SK-N-SH (cell line): ENCODE measurements at regions not wholly inside any gene's neighbourhood (a gene's known extent, or its start where the extent isn't known, plus 50 kb on each side); places are given as distances from the start of the nearest gene placed in this dataset.

ENCODE experiments used
- CTCF ChIA-PET: fragments of 300-600, 350-600 bp; formaldehyde crosslinking; extraction: SDS; loops from one replicate; lab custom pipeline; 2021; lab: Yijun Ruan, JAX
- POLR2A ChIA-PET: fragments of 350-600 bp; sonication (Branson Sonifier 250); formaldehyde crosslinking; extraction: SDS; loops from one replicate; lab custom pipeline; 2020; ENCODE audit warnings: antibody characterized with exemption, inconsistent platforms; lab: Yijun Ruan, JAX
- DNase-seq: peaks from one replicate; pipeline ENCODE4 v3.0.0; 2012
- H2AFZ ChIP-seq: fragments of 200-600 bp; sonication (generic); 2 replicates; pipeline ENCODE4 v1.8.1; 2016; ENCODE audit warnings: antibody characterized with exemption, mild to moderate bottlenecking, low read depth
- H3F3A ChIP-seq: fragments of 200-600 bp; sonication (generic); replicated peaks from 2 replicates; pipeline ENCODE3; 2016; ENCODE audit warnings: antibody characterized with exemption, mild to moderate bottlenecking; ENCODE audit not compliant: insufficient read depth
- H3K27ac ChIP-seq, 2 experiments: fragments of 200-500 bp in 1 of 2; fragments of 200-600 bp in 1 of 2; sonication (Bioruptor generic) in 1 of 2; sonication (generic), shearing (Covaris generic) in 1 of 2; 2 replicates each; pipeline versions ENCODE4 v1.5.1 to v1.6.1; 2014 to 2016; ENCODE audit warnings: low read depth in 2 of 2, inconsistent platforms in 1 of 2, low read length in 1 of 2, mild to moderate bottlenecking in 1 of 2, mixed read lengths in 1 of 2
- H3K27me3 ChIP-seq: fragments of 200-600 bp; sonication (generic), shearing (Covaris generic); 2 replicates; pipeline ENCODE4 v1.6.1; 2016; ENCODE audit warnings: mixed run types; ENCODE audit not compliant: insufficient read depth
- H3K36me3 ChIP-seq, 2 experiments: fragments of 200-500 bp in 1 of 2; fragments of 200-600 bp in 1 of 2; sonication (Bioruptor generic) in 1 of 2; sonication (generic) in 1 of 2; replicated peaks in 1 of 2; 2 replicates each; pipeline versions ENCODE3 to v1.5.1; 2014 to 2016; ENCODE audit warnings: low read length in 1 of 2, mild to moderate bottlenecking in 1 of 2; ENCODE audit not compliant: insufficient read depth in 2 of 2, control insufficient read depth in 1 of 2
- H3K4me1 ChIP-seq, 2 experiments: fragments of 200-500 bp in 1 of 2; fragments of 200-600 bp in 1 of 2; sonication (Bioruptor generic) in 1 of 2; sonication (generic), shearing (Covaris generic) in 1 of 2; 2 replicates each; pipeline versions ENCODE4 v1.5.1 to v1.6.1; 2014 to 2016; ENCODE audit warnings: low read depth in 1 of 2, low read length in 1 of 2, mixed run types in 1 of 2; ENCODE audit not compliant: insufficient read depth in 2 of 2, control insufficient read depth in 1 of 2
- H3K4me2 ChIP-seq: fragments of 200-600 bp; sonication (generic), shearing (Covaris generic); 2 replicates; pipeline ENCODE4 v1.6.1; 2017; ENCODE audit warnings: mixed run types
- H3K4me3 ChIP-seq, 2 experiments: fragments of 200-500 bp in 1 of 2; fragments of 200-600 bp in 1 of 2; sonication (Bioruptor generic) in 1 of 2; sonication (generic), shearing (Covaris generic) in 1 of 2; 2 replicates each; pipeline versions ENCODE4 v1.5.1 to v1.8.1; 2014 to 2016; ENCODE audit warnings: low read depth in 2 of 2, inconsistent platforms in 1 of 2, low read length in 1 of 2, mild to moderate bottlenecking in 1 of 2, mixed read lengths in 1 of 2, moderate library complexity in 1 of 2
- H3K79me2 ChIP-seq: fragments of 200-600 bp; sonication (generic); 2 replicates; pipeline ENCODE4 v1.8.1; 2017; ENCODE audit warnings: mild to moderate bottlenecking; ENCODE audit not compliant: insufficient read depth
- H3K9ac ChIP-seq: fragments of 200-600 bp; sonication (generic); 2 replicates; pipeline ENCODE4 v1.6.1; 2017; ENCODE audit warnings: mixed run types
- H3K9me2 ChIP-seq: fragments of 200-600 bp; sonication (generic); 2 replicates; pipeline ENCODE4 v1.6.1; 2017; ENCODE audit warnings: mixed run types
- H3K9me3 ChIP-seq: fragments of 200-600 bp; sonication (generic); 2 replicates; pipeline ENCODE4 v1.6.1; 2017; ENCODE audit warnings: mixed run types, mild to moderate bottlenecking, moderate library complexity
- H4K20me1 ChIP-seq: fragments of 200-600 bp; sonication (generic); 2 replicates; pipeline ENCODE4 v1.6.1; 2017; ENCODE audit warnings: mild to moderate bottlenecking, mixed run types; ENCODE audit not compliant: insufficient read depth
- CHD2 ChIP-seq: fragments of 150-350 bp; IDR thresholded peaks from 2 replicates; pipeline ENCODE4 v1.6.1; 2018; ENCODE audit warnings: low read length; ENCODE audit not compliant: partially characterized antibody
- CTCF ChIP-seq: fragments of 200-600 bp; sonication (generic); IDR thresholded peaks from 2 replicates; pipeline ENCODE4 v1.6.1; 2017; ENCODE audit warnings: antibody characterized with exemption, mild to moderate bottlenecking, moderate library complexity
- ELF1 ChIP-seq: IDR thresholded peaks from 2 replicates; pipeline ENCODE4 v1.4.0; 2012
- EP300 ChIP-seq, 2 experiments: IDR thresholded peaks; 2 replicates each; pipeline versions ENCODE4 v1.4.0 to v1.6.1; 2012; ENCODE audit warnings: borderline replicate concordance in 1 of 2, low read depth in 1 of 2, low read length in 1 of 2
- FOXJ3 ChIP-seq: sonication (generic); formaldehyde crosslinking; IDR thresholded peaks from 2 replicates; pipeline ENCODE4 v1.5.1; 2020; ENCODE audit warnings: mild to moderate bottlenecking, missing genetic modification reagents
- FOXM1 ChIP-seq: IDR thresholded peaks from 2 replicates; pipeline ENCODE4 v1.4.0; 2012; ENCODE audit warnings: low read depth, mild to moderate bottlenecking
- GABPA ChIP-seq: IDR thresholded peaks from 2 replicates; pipeline ENCODE4 v1.4.0; 2012; ENCODE audit warnings: low read depth, mild to moderate bottlenecking
- MAX ChIP-seq: IDR thresholded peaks from 2 replicates; pipeline ENCODE4 v1.4.0; 2012; ENCODE audit warnings: low read depth
- NFIC ChIP-seq: IDR thresholded peaks from 2 replicates; pipeline ENCODE4 v1.4.0; 2012; ENCODE audit warnings: borderline replicate concordance
- NRF1 ChIP-seq: IDR thresholded peaks from 2 replicates; pipeline ENCODE4 v1.6.1; 2012; ENCODE audit warnings: low read depth, mild to moderate bottlenecking, low read length
- PBX3 ChIP-seq: IDR thresholded peaks from 2 replicates; pipeline ENCODE4; 2012
- POLR2AphosphoS5 ChIP-seq: IDR thresholded peaks from 2 replicates; pipeline ENCODE4 v1.6.1; 2012; ENCODE audit warnings: low read depth, low read length
- RAD21 ChIP-seq: IDR thresholded peaks from 2 replicates; pipeline ENCODE4 v1.6.1; 2012; ENCODE audit warnings: mild to moderate bottlenecking, low read length
- RFX5 ChIP-seq: IDR thresholded peaks from 2 replicates; pipeline ENCODE4 v1.6.1; 2012; ENCODE audit warnings: mild to moderate bottlenecking, improper control_type of control experiment, low read length
- USF2 ChIP-seq: fragments of 150-350 bp; IDR thresholded peaks from 2 replicates; pipeline ENCODE4 v1.6.1; 2017; ENCODE audit warnings: antibody characterized with exemption, low read length, low read depth, borderline replicate concordance
- YY1 ChIP-seq: IDR thresholded peaks from 2 replicates; pipeline ENCODE4 v1.4.0; 2012; ENCODE audit warnings: low read depth, mild to moderate bottlenecking
- ZBTB33 ChIP-seq: IDR thresholded peaks from 2 replicates; pipeline ENCODE4 v1.4.0; 2012; ENCODE audit warnings: low read depth, borderline replicate concordance
- WGBS: methylation state at CpG from one replicate; pipeline ENCODE4 v1.1.6; 2017; ENCODE audit warnings: low lambda C conversion rate; 5-methylcytosine and 5-hydroxymethylcytosine counted together

GRCh38 chr7:12761111-12761510 is 73.7 kb downstream of the ARL4A start:
- no peaks in the 10 kb centered on the region for H3K27me3 ChIP-seq
- whole genome bisulfite sequencing = 38% methylated on average over 4 of the region's 4 CpGs
- H3K36me3 ChIP-seq = no peaks in the 10 kb centered on the region
- H2AFZ ChIP-seq = 0 out of 2 replicates have a peak overlapping the region, but pooled peaks have one; percentile 33
- H4K20me1 ChIP-seq = no peaks in the 10 kb centered on the region
- no peaks in the 10 kb centered on the region for H3K9me3 ChIP-seq
- H3K79me2 ChIP-seq = no peaks in the 10 kb centered on the region
- TF ChIP-seq EP300 (IDR thresholded peaks at IDR 0.05; ENCODE audit: borderline replicate concordance in 1 of 2, low read depth in 1 of 2, low read length in 1 of 2) (no peak), GABPA (no peak), PBX3 (no peak), POLR2AphosphoS5 (no peak), CHD2 (no peak), RAD21 (no peak), NRF1 (no peak), CTCF (no peak), ZBTB33 (no peak)
- no peak overlapping the region for H3K4me3 ChIP-seq
- CTCF ChIA-PET = interaction anchor here (1.1 kb wide), 1 partner anchor 75 kb away, joined by 5 read pairs; no protein-coding TSS in a partner anchor
- H3K27ac ChIP-seq = no peak overlapping the region
- H3K4me1 ChIP-seq = no peaks in the 10 kb centered on the region
- H3K9me2 ChIP-seq = no peaks in the 10 kb centered on the region
- peaks cover 12% of the 10 kb centered on the region for H3F3A ChIP-seq
- no peak overlapping the region for H3K9ac ChIP-seq
- POLR2A ChIA-PET = no interaction called here
- no peak overlapping the region for H3K4me2 ChIP-seq
- no peak for DNase-seq

- Histone ChIP-seq H3K27me3 (no peaks in the 10 kb centered on the region), H3K9ac (no peak overlapping the region), H3F3A (peaks cover 9% of the 10 kb centered on the region), H3K9me2 (no peaks in the 10 kb centered on the region), H2AFZ (no peak overlapping the region), H3K4me2 (no peak overlapping the region), H3K4me1 (no peaks in the 10 kb centered on the region), H3K4me3 (no peak overlapping the region), H3K27ac (no peak overlapping the region), H3K9me3 (no peaks in the 10 kb centered on the region), H4K20me1 (no peaks in the 10 kb centered on the region), H3K36me3 (no peaks in the 10 kb centered on the region), H3K79me2 (no peaks in the 10 kb centered on the region)
- no peak for DNase-seq
- ChIA-PET CTCF (interaction anchor here (1.1 kb wide), 1 partner anchor 75 kb away, joined by 5 read pairs; no protein-coding TSS in a partner anchor), POLR2A (no interaction called here)
- TF ChIP-seq ELF1 (no peak), PBX3 (no peak), ZBTB33 (no peak), GABPA (no peak), RFX5 (no peak), USF2 (no peak), MAX (no peak), NFIC (no peak), FOXJ3 (CRISPR knock-in tag) (no peak), POLR2AphosphoS5 (no peak), RAD21 (no peak), YY1 (no peak), FOXM1 (no peak), NRF1 (no peak)
- 48% methylated on average over 4 of the region's 4 CpGs for WGBS
Observed at GRCh38 chr7:12761691-12762090, 74.3 kb downstream of the ARL4A start.
